SK-N-MC (cell line): ENCODE measurements at regions not wholly inside any gene's neighbourhood (a gene's known extent, or its start where the extent isn't known, plus 50 kb on each side); places are given as distances from the start of the nearest gene placed in this dataset.

ENCODE experiments used
- DNase-seq: peaks from one replicate; pipeline ENCODE4 v3.0.0-alpha.2; 2011; ENCODE audit warnings: low read depth, low spot score
- H3K27ac ChIP-seq: fragments of 200-600 bp; sonication (generic); 2 replicates; pipeline ENCODE4 v1.5.1; 2016; ENCODE audit warnings: mixed run types
- H3K36me3 ChIP-seq: fragments of 200-600 bp; sonication (generic); 2 replicates; pipeline ENCODE4 v1.6.1; 2017; ENCODE audit warnings: antibody characterized with exemption, low read length, mixed read lengths; ENCODE audit not compliant: insufficient read depth
- H3K4me3 ChIP-seq: fragments of 200-600 bp; sonication (generic); 2 replicates; pipeline ENCODE4 v1.5.1; 2016
- H3K9ac ChIP-seq: fragments of 200-600 bp; sonication (generic); 2 replicates; pipeline ENCODE4 v1.8.0; 2017; ENCODE audit warnings: mixed run types, mixed read lengths; ENCODE audit not compliant: insufficient read length
- H3K9me3 ChIP-seq: fragments of 200-600 bp; sonication (generic); 2 replicates; pipeline ENCODE4 v1.6.1; 2017; ENCODE audit warnings: low read depth, mild to moderate bottlenecking, antibody characterized with exemption, low read length, moderate library complexity, mixed read lengths
- EZH2 ChIP-seq: fragments of 200-600 bp; sonication (generic); IDR thresholded peaks from one replicate; pipeline ENCODE4 v1.6.1; 2017; ENCODE audit warnings: antibody characterized with exemption
- FOXP2 ChIP-seq: optimal IDR thresholded peaks from 2 replicates; pipeline ENCODE3; 2011; ENCODE audit warnings: mild to moderate bottlenecking, moderate library complexity; ENCODE audit not compliant: insufficient read depth; ENCODE audit errors: extremely low read length, control extremely low read depth
- POLR2AphosphoS5 ChIP-seq: IDR thresholded peaks from 2 replicates; pipeline ENCODE4 v1.6.1; 2012; ENCODE audit warnings: mild to moderate bottlenecking, low read depth, low read length, borderline replicate concordance

DNA sequence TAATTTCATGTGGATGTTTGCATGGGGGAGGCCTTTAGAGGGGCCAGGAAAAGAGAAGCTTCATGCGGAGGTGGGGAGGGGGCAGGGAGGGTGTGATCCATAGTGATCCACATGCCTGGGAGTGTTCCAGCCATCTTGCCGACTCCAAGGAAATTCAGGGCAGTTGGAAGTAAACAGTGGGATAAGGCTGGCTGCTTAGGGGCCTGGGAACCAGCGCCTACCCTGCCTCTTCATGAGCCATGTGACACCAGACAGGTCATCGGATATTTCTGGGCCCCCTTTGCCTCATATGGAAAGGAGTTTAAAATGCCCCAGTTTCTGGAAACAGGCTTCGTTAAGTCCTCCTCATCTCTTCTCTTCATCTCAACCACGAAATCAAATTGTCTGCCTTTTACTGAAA lies 983.2 kb downstream of the BCL11B start:
- Histone ChIP-seq H3K4me3 (no peak overlapping the region), H3K27ac (no peak overlapping the region), H3K9ac (no peak overlapping the region), H3K9me3 (no peaks in the 10 kb centered on the region), H3K36me3 (no peaks in the 10 kb centered on the region)
- DNase-seq: no peak
- TF ChIP-seq FOXP2 (no peak), POLR2AphosphoS5 (no peak), EZH2 (no peak)

DNA sequence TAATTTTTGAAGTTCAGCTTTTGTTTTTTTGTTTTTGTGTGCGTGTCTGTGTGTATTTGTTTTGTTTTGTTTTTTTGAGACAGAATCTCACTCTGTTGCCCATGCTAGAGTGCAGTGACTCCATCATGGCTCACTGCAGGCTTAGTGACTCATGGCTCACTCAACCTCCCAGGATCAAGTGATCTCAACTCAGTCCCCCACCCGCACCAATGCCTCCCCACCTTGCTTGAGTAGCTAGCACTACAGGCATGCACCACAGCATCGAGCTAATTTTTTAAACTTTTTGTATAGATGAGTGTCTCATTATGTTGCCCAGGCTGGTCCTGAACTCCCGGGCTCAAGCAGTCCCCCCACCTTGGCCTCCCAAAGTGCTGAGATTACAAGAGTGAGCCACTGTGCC lies 981.4 kb downstream of the BCL11B start:
- no peak for TF ChIP-seq EZH2
- no peak for TF ChIP-seq POLR2AphosphoS5
- TF ChIP-seq FOXP2: no peak
- H3K4me3 ChIP-seq: no peak overlapping the region
- no peak for DNase-seq

DNA sequence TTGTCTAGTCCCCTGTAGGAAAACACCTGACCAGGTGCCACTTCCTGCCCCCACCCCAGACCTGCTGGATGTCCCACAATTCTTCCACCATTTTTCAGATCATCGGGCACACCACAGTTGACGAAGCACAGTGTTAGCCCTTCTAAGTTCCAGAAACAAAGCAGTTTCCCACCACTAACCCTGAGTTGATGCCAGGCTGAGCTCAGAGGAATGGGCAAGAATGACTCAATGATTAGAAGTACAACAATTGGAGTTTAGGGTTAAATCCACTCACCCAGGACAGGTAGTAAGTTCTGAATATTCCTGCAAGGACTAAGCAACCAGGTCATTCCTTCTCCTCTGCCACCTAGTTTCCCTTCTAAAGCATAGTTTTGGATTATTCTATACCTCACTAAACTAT lies 979.8 kb downstream of the BCL11B start:
- Histone ChIP-seq H3K4me3 (no peak overlapping the region), H3K9ac (no peak overlapping the region), H3K9me3 (no peaks in the 10 kb centered on the region), H3K36me3 (no peaks in the 10 kb centered on the region), H3K27ac (no peak overlapping the region)
- TF ChIP-seq EZH2 (no peak), FOXP2 (no peak), POLR2AphosphoS5 (no peak)
- no peak for DNase-seq

More for the DNA sequence above, 981.4 kb downstream of the BCL11B start:
- H3K27ac ChIP-seq: no peak overlapping the region
- H3K9ac ChIP-seq: no peak overlapping the region
- no peaks in the 10 kb centered on the region for H3K9me3 ChIP-seq
- H3K36me3 ChIP-seq: no peaks in the 10 kb centered on the region

DNA sequence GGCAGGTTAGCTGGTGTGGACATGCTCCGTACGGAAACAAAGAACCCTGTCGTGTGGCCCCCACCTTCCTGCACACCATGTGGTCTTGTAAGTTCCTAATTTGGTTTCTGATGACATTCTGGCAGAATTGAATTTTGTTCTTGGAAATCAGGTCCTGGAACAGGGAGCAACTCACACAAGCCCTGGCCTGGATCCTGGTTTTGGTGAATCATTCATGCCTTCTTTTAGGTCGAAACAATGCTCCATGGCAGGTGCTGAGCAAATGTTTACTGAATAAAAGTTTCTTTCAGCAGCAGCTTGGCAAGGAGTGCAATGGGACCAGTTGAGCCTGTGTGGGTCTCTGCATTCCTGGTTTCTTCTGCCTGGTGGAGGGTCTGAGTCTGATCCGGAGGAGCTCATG lies 978.4 kb downstream of the BCL11B start:
- no peak for DNase-seq
- TF ChIP-seq FOXP2 (no peak), EZH2 (no peak), POLR2AphosphoS5 (no peak)
- Histone ChIP-seq H3K4me3 (no peak overlapping the region), H3K9me3 (no peaks in the 10 kb centered on the region), H3K27ac (no peak overlapping the region), H3K36me3 (no peaks in the 10 kb centered on the region), H3K9ac (no peak overlapping the region)

DNA sequence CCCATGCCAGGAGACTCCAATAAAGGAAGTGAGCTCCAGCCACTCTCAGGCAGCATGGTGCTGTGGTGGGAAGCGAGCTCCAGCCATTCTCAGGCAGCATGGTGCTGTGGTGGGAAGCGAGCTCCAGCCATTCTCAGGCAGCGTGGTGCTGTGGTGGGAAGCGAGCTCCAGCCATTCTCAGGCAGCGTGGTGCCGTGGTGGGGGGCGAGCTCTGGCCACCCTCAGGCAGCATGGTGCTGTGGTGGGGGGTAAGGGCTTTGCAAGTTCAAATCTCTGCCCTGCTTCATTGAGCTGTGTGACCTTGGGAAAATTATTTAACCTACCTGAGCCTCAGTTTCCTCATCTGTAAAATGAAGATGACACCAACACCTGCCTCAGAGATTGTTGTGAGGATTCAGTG lies 975.1 kb downstream of the BCL11B start:
- Histone ChIP-seq H3K9ac (no peak overlapping the region), H3K27ac (no peak overlapping the region), H3K9me3 (no peaks in the 10 kb centered on the region), H3K36me3 (no peaks in the 10 kb centered on the region), H3K4me3 (no peak overlapping the region)
- no peak for TF ChIP-seq FOXP2
- DNase-seq: no peak

DNA sequence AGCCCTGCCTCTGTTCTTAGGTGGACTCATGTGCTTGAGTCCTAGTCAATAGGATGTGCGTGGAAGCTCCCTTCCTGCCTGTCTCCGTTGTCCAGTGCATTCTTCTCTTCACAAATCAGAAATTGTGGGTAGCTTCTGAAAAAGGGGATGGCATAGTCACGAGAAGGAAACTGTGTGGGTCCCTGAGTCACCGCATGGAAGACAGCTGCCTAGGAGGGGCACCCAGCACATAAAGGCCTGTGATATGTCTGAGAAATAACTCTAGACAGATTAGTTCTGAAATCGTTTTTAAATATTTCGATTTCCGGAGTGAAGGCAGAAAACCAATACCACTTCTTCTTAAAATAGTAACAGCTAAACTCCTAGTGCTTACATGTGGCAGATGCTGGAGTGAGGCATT lies 974.4 kb downstream of the BCL11B start:
- Histone ChIP-seq H3K27ac (no peak overlapping the region), H3K36me3 (no peaks in the 10 kb centered on the region), H3K9me3 (no peaks in the 10 kb centered on the region), H3K9ac (no peak overlapping the region), H3K4me3 (no peak overlapping the region)
- no peak for TF ChIP-seq FOXP2
- TF ChIP-seq POLR2AphosphoS5: no peak
- no peak for TF ChIP-seq EZH2
- no peak for DNase-seq

DNA sequence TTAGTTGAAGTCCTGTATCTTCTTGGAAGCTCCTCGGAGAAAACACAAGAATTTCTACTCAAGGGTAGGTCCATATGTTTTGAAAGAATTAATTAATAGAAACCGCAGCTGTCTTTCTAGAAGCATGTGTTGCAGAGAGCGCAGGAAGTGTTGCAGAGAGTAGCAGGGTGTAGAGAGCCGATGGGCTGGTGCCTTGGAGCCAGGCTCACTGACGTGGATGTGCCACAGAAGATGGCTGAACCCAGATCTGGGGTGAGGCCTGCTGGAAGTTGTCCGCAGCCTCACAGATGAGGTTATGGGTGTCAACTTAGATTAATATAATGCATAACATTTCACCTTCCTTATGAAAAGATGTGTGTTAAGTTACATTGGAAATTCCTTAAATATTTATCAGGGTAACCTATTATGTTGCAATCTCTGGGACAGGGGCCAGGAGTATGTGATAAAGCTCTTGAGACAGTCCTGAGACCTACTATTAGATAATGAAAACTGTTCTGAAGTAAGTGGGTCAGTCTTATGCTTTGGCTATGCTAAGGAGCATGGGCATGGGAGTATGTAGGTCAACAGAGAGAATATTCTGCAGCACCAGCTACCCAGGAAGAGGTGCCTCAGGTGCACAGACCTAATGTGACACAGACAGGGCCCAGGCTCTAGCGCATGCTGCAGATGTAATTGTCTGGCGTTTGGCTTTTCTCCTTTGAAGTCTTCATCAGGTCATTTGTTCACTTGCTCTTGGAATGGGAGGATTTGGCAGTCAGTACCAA lies 973.3 kb downstream of the BCL11B start:
- Histone ChIP-seq H3K4me3 (no peak overlapping the region), H3K9me3 (no peaks in the 10 kb centered on the region), H3K9ac (no peak overlapping the region), H3K36me3 (no peaks in the 10 kb centered on the region), H3K27ac (no peak overlapping the region)
- TF ChIP-seq EZH2: no peak
- TF ChIP-seq POLR2AphosphoS5: no peak
- TF ChIP-seq FOXP2: no peak
- no peak for DNase-seq

DNA sequence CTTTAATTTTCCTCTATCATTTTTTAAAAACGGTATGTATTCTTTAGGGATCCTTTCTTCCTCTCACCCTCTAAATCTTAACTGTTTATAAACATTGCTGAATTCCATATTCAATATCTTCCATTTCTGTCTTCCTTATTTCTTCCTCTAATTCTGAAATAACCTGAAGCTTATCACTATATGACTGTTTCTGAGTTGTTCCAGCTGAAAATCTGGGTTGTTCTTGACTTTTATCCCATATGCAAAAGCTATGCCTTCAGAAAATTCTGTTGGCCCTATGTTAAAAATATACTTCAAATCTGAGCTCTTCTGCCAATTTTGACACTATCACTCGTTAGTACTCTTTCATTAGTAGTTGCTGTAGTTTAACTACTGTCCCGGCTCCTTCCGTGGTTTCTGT lies 970.3 kb downstream of the BCL11B start:
- TF ChIP-seq POLR2AphosphoS5: no peak
- TF ChIP-seq FOXP2: no peak
- TF ChIP-seq EZH2: no peak
- Histone ChIP-seq H3K27ac (no peak overlapping the region), H3K9me3 (peaks cover 2% of the 10 kb centered on the region; the same call in 1 of the 2 replicates), H3K4me3 (no peak overlapping the region), H3K36me3 (no peaks in the 10 kb centered on the region), H3K9ac (no peak overlapping the region)
- no peak for DNase-seq

DNA sequence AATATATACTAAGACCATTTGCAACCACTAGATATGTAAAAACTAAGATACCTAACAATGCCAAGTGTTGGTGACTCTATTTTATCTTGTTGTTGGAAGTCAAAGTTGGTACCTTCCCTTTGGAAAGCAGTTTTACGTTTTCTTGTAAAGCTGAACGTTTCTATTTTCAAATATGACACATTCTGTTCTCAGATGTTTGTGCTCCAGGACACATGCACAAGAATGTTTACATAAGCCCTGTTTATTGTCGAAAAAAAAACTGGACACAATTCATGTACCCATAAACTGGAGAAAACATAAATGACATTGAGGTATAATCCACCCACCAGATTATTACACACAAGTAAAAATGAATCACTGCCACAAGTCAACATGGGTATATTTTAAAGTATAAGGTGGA lies 967.4 kb downstream of the BCL11B start:
- no peaks in the 10 kb centered on the region for H3K36me3 ChIP-seq
- no peak for TF ChIP-seq POLR2AphosphoS5
- no peak for TF ChIP-seq FOXP2
- no peak for TF ChIP-seq EZH2
- H3K4me3 ChIP-seq: no peak overlapping the region
- H3K9ac ChIP-seq: no peak overlapping the region
- DNase-seq: no peak
- H3K9me3 ChIP-seq: peaks cover 2% of the 10 kb centered on the region; the same call in 1 of the 2 replicates
- H3K27ac ChIP-seq: no peak overlapping the region
